Prostate gland (tissue), 2 donors: ENCODE measurements at regions not wholly inside any gene's neighbourhood (a gene's known extent, or its start where the extent isn't known, plus 50 kb on each side); places are given as distances from the start of the nearest gene placed in this dataset.

Experiments
- DNase-seq: peaks from one replicate; pipeline ENCODE4 v3.0.0-alpha.2; 2019; ENCODE audit warnings: low spot score
- H3K27ac ChIP-seq, 2 donors: fragments of 200-600 bp; sonication (generic); 2 replicates each; pipeline ENCODE4 v1.5.1; 2017 to 2019
- H3K27me3 ChIP-seq: fragments of 200-600 bp; sonication (generic); replicated peaks from 2 replicates; pipeline ENCODE4 v1.5.1; 2019; ENCODE audit not compliant: insufficient read depth
- H3K36me3 ChIP-seq, 2 donors: fragments of 200-600 bp; sonication (generic); 1 replicate in 1 of 2; 2 replicates in 1 of 2; pipeline versions ENCODE4 v1.5.1 to v1.8.1; 2017 to 2019
- H3K4me1 ChIP-seq: fragments of 200-600 bp; sonication (generic); replicated peaks from 2 replicates; pipeline ENCODE4 v1.5.1; 2019
- H3K4me3 ChIP-seq, 2 donors: fragments of 200-600 bp; sonication (generic); 2 replicates each; pipeline ENCODE4 v1.5.1; 2017 to 2019
- H3K9me3 ChIP-seq: fragments of 200-600 bp; sonication (generic); 2 replicates; pipeline ENCODE4 v1.5.1; 2017
- POLR2A ChIP-seq: fragments of 450-650 bp; IDR thresholded peaks from one replicate; pipeline ENCODE4 v1.6.1; 2016; ENCODE audit warnings: antibody characterized with exemption, mild to moderate bottlenecking
- POLR2AphosphoS5 ChIP-seq: sonication (generic); formaldehyde crosslinking; IDR thresholded peaks from one replicate; pipeline ENCODE4 v1.6.1; 2017; ENCODE audit warnings: antibody characterized with exemption
- WGBS: methylation state at CpG from one replicate; pipeline ENCODE4 v1.1.5; 2018; 5-methylcytosine and 5-hydroxymethylcytosine counted together
- intact Hi-C: fragments of 100-400 bp; cut with DNase I; formaldehyde crosslinking; loops from one replicate; pipeline ENCODE4 v1.14.2; 2022
- TF ChIP-seq, protein P1 (sequence below), 4 experiments: fragments of 200-600 bp in 2 of 4; fragments of 450-650 bp in 2 of 4; sonication (generic) in 2 of 4; IDR thresholded peaks; 1 replicate in 3 of 4; 2 replicates in 1 of 4; pipeline ENCODE4 v1.5.1; 2016 to 2019; ENCODE audit warnings: antibody characterized with exemption in 4 of 4, mild to moderate bottlenecking in 2 of 4, moderate library complexity in 2 of 4

- Histone ChIP-seq H3K27ac (no peak overlapping the region), H3K4me3 (no peak overlapping the region), H3K9me3 (no peaks in the 10 kb centered on the region), H3K27me3 (no peaks in the 10 kb centered on the region), H3K36me3 (no peaks in the 10 kb centered on the region), H3K4me1 (no peaks in the 10 kb centered on the region)
- intact Hi-C loops: no loop called here
- 86% methylated on average over 4 of the region's 4 CpGs for whole genome bisulfite sequencing
- no peak for DNase-seq
- TF ChIP-seq, protein P1, sequence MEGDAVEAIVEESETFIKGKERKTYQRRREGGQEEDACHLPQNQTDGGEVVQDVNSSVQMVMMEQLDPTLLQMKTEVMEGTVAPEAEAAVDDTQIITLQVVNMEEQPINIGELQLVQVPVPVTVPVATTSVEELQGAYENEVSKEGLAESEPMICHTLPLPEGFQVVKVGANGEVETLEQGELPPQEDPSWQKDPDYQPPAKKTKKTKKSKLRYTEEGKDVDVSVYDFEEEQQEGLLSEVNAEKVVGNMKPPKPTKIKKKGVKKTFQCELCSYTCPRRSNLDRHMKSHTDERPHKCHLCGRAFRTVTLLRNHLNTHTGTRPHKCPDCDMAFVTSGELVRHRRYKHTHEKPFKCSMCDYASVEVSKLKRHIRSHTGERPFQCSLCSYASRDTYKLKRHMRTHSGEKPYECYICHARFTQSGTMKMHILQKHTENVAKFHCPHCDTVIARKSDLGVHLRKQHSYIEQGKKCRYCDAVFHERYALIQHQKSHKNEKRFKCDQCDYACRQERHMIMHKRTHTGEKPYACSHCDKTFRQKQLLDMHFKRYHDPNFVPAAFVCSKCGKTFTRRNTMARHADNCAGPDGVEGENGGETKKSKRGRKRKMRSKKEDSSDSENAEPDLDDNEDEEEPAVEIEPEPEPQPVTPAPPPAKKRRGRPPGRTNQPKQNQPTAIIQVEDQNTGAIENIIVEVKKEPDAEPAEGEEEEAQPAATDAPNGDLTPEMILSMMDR (IDR thresholded peaks at IDR 0.05): no peak
- TF ChIP-seq POLR2A (no peak), POLR2AphosphoS5 (no peak)
Measured at GRCh38 chr16:26521626-26522025, 545.1 kb upstream of the C16orf82 start.

DNA sequence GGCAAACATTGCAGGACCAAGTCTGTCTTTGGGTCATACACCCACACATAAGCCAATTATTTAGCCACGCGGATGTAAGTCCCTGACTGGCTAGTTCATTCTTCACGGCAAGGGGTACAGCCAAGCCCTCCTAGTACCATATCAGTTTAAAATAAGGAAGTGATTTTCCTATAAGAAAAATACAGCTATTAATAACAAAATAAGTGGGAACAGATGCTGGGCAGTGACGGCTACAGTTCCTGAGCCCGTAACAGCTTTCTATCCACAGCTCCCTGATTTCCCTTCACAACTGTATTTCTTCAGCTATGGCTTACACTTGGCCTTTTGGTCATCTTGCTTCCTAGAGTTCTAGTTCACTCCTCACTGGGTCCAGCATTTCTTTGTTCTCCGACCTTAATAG lies 542.4 kb upstream of the C16orf82 start:
- no peak overlapping the region for H3K27ac ChIP-seq
- H3K9me3 ChIP-seq: no peaks in the 10 kb centered on the region
- TF ChIP-seq POLR2A (no peak), POLR2AphosphoS5 (no peak)
- TF ChIP-seq, protein P1 (IDR thresholded peaks at IDR 0.05): no peak
- no peaks in the 10 kb centered on the region for H3K27me3 ChIP-seq
- WGBS: 73% methylated on average over 6 of the region's 6 CpGs
- no peaks in the 10 kb centered on the region for H3K36me3 ChIP-seq
- no peak for DNase-seq
- no peaks in the 10 kb centered on the region for H3K4me1 ChIP-seq
- intact Hi-C loops: no loop called here
- H3K4me3 ChIP-seq: no peak overlapping the region

- no peaks in the 10 kb centered on the region for H3K9me3 ChIP-seq
- no peak overlapping the region for H3K27ac ChIP-seq
- no peaks in the 10 kb centered on the region for H3K27me3 ChIP-seq
- 87% methylated on average over 3 of the region's 3 CpGs for WGBS
- H3K4me3 ChIP-seq: no peak overlapping the region
- intact Hi-C loops: no loop called here
- H3K36me3 ChIP-seq: no peaks in the 10 kb centered on the region
- TF ChIP-seq POLR2AphosphoS5: no peak
- TF ChIP-seq, protein P1 (IDR thresholded peaks at IDR 0.05): no peak
- TF ChIP-seq POLR2A: no peak
- H3K4me1 ChIP-seq: no peaks in the 10 kb centered on the region
- no peak for DNase-seq
Measured at GRCh38 chr16:26524846-26525245, 541.9 kb upstream of the C16orf82 start.

DNA sequence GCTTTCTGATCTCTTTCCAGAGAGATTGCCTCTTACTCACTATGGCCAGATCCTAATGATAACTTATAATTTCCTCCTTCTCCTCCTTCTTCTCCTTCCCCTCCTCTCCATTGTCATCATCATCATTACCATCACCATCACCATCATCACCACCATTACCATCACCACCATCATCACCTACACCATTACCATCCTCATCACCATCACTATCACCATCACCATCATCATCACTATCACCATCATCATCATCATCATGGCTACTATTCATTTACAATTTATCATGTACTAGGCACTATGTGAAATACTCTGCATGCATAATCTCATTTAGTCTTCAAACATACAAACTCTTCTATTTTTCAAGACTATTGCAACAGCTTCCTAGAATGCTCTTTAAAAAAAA lies 540.9 kb upstream of the C16orf82 start:
- H3K36me3 ChIP-seq: no peaks in the 10 kb centered on the region
- H3K9me3 ChIP-seq: no peaks in the 10 kb centered on the region
- intact Hi-C loops: no loop called here
- H3K27ac ChIP-seq: no peak overlapping the region
- H3K4me1 ChIP-seq: no peaks in the 10 kb centered on the region
- H3K27me3 ChIP-seq: no peaks in the 10 kb centered on the region
- TF ChIP-seq POLR2A: no peak
- TF ChIP-seq, protein P1 (IDR thresholded peaks at IDR 0.05): no peak
- no peak for TF ChIP-seq POLR2AphosphoS5
- no peak for DNase-seq
- no peak overlapping the region for H3K4me3 ChIP-seq

- Histone ChIP-seq H3K4me1 (no peaks in the 10 kb centered on the region), H3K36me3 (no peaks in the 10 kb centered on the region), H3K4me3 (no peak overlapping the region), H3K27me3 (no peaks in the 10 kb centered on the region), H3K27ac (no peak overlapping the region), H3K9me3 (no peaks in the 10 kb centered on the region)
- TF ChIP-seq, protein P1 (IDR thresholded peaks at IDR 0.05): no peak
- no peak for TF ChIP-seq POLR2A
- TF ChIP-seq POLR2AphosphoS5: no peak
- no peak for DNase-seq
- WGBS: 56% methylated on average over 1 of the region's 1 CpG
- intact Hi-C loops: no loop called here
Measured at GRCh38 chr16:26526633-26527032, 540.1 kb upstream of the C16orf82 start.
